SKM-1 (cell line): ENCODE measurements at regions not wholly inside any gene's neighbourhood (a gene's known extent, or its start where the extent isn't known, plus 50 kb on each side); places are given as distances from the start of the nearest gene placed in this dataset.

Experiments
- DNase-seq: peaks from one replicate; lab custom pipeline; 2025; ENCODE audit not compliant: unreplicated experiment; lab: John Stamatoyannopoulos, UW

DNA sequence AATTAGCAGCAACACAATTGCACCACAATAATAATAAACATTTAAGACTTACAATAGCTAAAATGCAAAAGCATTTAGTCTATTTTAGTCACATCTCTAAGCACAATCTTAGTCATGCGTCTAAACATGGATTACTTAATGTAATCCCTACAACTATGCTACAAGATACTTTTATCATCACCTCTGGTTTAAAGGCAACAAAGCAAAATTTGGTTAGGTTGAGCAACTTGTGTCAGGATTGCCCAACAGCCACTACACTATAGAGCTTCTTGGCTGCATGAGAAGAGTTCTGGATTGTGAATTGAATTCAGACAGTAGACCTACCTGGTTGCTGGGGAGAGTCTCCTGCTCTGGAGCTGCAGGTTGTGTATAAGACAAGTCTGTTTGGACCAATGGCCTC, 146.5 kb upstream of the PUDP start:
- DNase-seq, result no peak

GRCh38 chrX:7286168-7286837, 138.3 kb upstream of the PUDP start:
- DNase-seq, result no peak

GRCh38 chrX:7285765-7286164, 137.8 kb upstream of the PUDP start:
- DNase-seq, result no peak

- DNase-seq, result no peak
Observed at GRCh38 chrX:7283741-7284140, 135.8 kb upstream of the PUDP start.

DNA sequence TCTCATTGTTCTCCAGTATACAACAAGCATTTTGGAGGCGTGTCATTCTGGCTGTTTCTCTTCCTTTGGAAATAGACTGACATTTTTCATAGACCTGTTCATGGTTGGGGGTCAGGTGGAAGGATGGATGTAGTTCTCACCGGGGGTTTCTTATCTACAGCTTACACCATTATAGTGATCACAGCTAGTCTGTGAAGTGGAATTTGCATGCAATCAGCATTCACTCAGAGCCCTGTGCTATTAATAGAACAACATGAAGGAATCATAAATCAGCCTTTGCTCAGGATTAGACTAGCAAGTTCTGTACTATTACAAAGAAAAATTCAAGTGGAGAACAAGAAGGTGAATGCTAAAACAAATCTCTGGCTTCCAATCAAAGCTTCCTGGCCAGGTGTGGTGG, 132.6 kb upstream of the PUDP start:
- no peak for DNase-seq

GRCh38 chrX:7272346-7272745, 124.4 kb upstream of the PUDP start:
- DNase-seq, result no peak

DNA sequence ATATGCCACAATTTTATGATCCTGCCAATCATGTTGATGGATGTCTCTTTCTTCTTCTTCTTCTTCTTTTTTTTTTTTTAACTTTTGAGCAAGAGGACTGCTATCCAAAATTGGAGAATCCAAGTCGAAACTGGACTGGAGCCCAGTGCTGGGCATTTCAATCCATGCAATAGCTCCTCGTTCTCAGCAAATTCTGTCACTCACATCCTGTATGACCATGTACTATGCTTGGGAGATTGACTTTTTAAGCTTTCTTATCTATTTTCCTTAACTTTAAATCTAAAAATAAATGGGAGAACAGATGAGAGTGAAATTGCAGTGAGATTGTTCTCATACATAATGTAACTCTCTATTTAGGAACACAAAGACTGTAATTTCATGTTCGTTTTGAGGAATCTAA, 123.0 kb upstream of the PUDP start:
- no peak for DNase-seq

- DNase-seq, result no peak
Observed at GRCh38 chrX:7269991-7270390, 122.0 kb upstream of the PUDP start.

DNA sequence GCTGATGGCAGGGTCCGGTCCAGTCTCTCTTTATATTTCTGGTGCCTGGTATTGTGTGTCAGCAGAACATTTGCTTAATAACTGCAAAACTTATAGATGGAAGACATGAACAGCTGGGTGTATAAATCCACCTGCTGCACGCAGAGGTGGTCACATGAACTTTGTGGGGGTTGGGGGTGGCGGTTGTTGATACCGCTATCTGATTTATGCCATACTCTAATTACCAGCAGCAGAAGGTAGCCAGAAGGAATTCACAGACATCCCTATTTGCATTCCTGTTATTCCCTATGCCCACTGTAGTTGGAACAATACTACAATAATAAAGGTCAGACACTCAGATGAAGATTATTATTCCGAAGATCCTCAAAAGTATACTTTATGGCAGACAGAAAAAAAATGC, 121.6 kb upstream of the PUDP start:
- no peak for DNase-seq

DNA sequence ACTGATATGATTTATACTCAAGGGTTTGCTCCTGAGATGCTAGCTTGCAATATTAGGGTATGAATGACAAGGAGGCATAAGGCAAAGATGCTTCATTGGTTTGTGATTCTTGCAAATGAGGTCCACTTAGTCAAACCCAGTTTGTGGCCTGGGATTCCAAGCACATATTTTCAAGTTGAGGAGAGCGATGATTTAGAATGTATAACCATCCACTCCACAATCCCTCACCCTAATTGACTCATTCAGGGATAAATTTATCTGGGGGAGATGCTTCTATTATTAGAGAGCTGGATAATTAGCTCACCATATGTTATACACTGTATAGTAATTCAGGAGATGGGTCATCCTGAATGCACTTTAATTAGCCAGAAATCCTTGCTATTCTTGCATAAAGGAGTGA, 118.3 kb upstream of the PUDP start:
- no peak for DNase-seq

DNA sequence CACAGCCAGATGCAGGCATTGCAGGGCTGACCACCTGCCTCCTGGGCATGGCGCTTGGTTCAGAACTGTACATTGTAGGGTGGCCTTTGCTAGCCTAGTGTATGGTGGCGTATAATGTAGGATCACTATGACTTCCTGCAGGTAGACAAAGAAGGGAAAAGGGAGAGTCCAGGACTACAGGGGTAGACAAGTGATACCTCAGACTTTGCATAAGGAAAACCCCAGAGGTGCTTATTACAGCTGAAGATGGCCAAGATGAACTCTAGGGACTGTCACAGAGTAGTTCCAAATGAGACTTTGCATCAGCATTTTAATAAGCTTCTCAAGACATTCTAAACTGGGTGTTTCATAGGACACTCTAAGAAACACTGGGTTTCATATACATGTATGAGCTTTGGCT, 116.4 kb upstream of the PUDP start:
- no peak for DNase-seq

GRCh38 chrX:7263961-7264360, 116.0 kb upstream of the PUDP start:
- no peak for DNase-seq

GRCh38 chrX:7263330-7263729, 115.4 kb upstream of the PUDP start:
- no peak for DNase-seq

GRCh38 chrX:7262551-7262950, 114.6 kb upstream of the PUDP start:
- DNase-seq, result no peak

GRCh38 chrX:7261672-7262332, 113.8 kb upstream of the PUDP start:
- DNase-seq, result no peak

GRCh38 chrX:7254144-7254543, 106.2 kb upstream of the PUDP start:
- no peak for DNase-seq

- no peak for DNase-seq
Observed at GRCh38 chrX:7253565-7253964, 105.6 kb upstream of the PUDP start.

- DNase-seq, result no peak
Observed at GRCh38 chrX:7252013-7252610, 104.2 kb upstream of the PUDP start.

- DNase-seq, result peak; percentile 12
Observed at GRCh38 chrX:7247346-7247745, 99.4 kb upstream of the PUDP start.

- peak; percentile 15 for DNase-seq
Observed at GRCh38 chrX:7244405-7244804, 96.5 kb upstream of the PUDP start.

GRCh38 chrX:7242613-7243012, 94.7 kb upstream of the PUDP start:
- DNase-seq, result no peak

- DNase-seq, result no peak
Observed at GRCh38 chrX:7240929-7241328, 93.0 kb upstream of the PUDP start.

GRCh38 chrX:7235071-7235470, 87.1 kb upstream of the PUDP start:
- DNase-seq, result no peak
